ENCODE measurements at regions not wholly inside any gene's neighbourhood (a gene's known extent, or its start where the extent isn't known, plus 50 kb on each side); places are given as distances from the start of the nearest gene placed in this dataset.

- Histone ChIP-seq H3K4me3 (no peak overlapping the region), H3K27ac (no peak overlapping the region), H3K36me3 (no peaks in the 10 kb centered on the region), H3K27me3 (peaks cover 45% of the 10 kb centered on the region), H3K9me3 (no peaks in the 10 kb centered on the region), H3K4me1 (no peaks in the 10 kb centered on the region)
- DNase-seq (ENCODE audit: low spot score in 2 of 2): peak in 1 of 2 donors; percentile 22
- 81% methylated on average over 7 of the region's 7 CpGs for WGBS
- no peak for TF ChIP-seq EP300 (IDR thresholded peaks at IDR 0.05)
- TF ChIP-seq CTCF (IDR thresholded peaks at IDR 0.05): no peak
- TF ChIP-seq POLR2AphosphoS5 (IDR thresholded peaks at IDR 0.05): no peak
- TF ChIP-seq POLR2A (IDR thresholded peaks at IDR 0.05): no peak
These were observed 141.7 kb downstream of the BARX1 start for GRCh38 chr9:93813221-93814076.

DNA sequence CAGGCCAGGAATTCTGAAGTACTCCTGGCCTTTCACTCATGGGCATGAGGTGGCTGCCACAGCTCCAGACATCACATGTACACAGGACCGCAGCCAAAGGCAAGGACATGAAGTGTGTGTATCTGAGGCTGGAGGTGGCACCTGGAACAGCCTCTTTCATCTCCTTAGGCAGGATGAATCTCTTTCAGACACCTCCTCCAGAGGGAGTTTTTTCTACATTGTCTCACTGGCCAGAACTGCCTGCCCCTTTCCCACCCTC lies 142.8 kb downstream of the BARX1 start:
- Histone ChIP-seq H3K9me3 (no peaks in the 10 kb centered on the region), H3K27ac (no peak overlapping the region), H3K4me1 (no peaks in the 10 kb centered on the region), H3K36me3 (no peaks in the 10 kb centered on the region), H3K27me3 (peaks cover 41% of the 10 kb centered on the region), H3K4me3 (no peak overlapping the region)
- 100% methylated on average over 1 of the region's 1 CpG for WGBS
- no peak for TF ChIP-seq EP300 (IDR thresholded peaks at IDR 0.05)
- TF ChIP-seq POLR2AphosphoS5 (IDR thresholded peaks at IDR 0.05): no peak
- no peak for TF ChIP-seq CTCF (IDR thresholded peaks at IDR 0.05)
- TF ChIP-seq POLR2A (IDR thresholded peaks at IDR 0.05): no peak
- DNase-seq (ENCODE audit: low spot score in 2 of 2): no peak

- H3K36me3 ChIP-seq: no peaks in the 10 kb centered on the region
- TF ChIP-seq EP300 (IDR thresholded peaks at IDR 0.05): no peak
- no peak for TF ChIP-seq POLR2AphosphoS5 (IDR thresholded peaks at IDR 0.05)
- no peak for TF ChIP-seq CTCF (IDR thresholded peaks at IDR 0.05)
- TF ChIP-seq POLR2A (IDR thresholded peaks at IDR 0.05): no peak
- peak; percentile 49 to 69 for DNase-seq (ENCODE audit: low spot score in 2 of 2)
- peaks cover 44% of the 10 kb centered on the region for H3K27me3 ChIP-seq
- no peak overlapping the region for H3K4me3 ChIP-seq
- H3K9me3 ChIP-seq: no peaks in the 10 kb centered on the region
- H3K27ac ChIP-seq: no peak overlapping the region
- no peaks in the 10 kb centered on the region for H3K4me1 ChIP-seq
- 31% methylated on average over 29 of the region's 45 CpGs for WGBS
These were observed 144.9 kb downstream of the BARX1 start for GRCh38 chr9:93810028-93810971.

DNA sequence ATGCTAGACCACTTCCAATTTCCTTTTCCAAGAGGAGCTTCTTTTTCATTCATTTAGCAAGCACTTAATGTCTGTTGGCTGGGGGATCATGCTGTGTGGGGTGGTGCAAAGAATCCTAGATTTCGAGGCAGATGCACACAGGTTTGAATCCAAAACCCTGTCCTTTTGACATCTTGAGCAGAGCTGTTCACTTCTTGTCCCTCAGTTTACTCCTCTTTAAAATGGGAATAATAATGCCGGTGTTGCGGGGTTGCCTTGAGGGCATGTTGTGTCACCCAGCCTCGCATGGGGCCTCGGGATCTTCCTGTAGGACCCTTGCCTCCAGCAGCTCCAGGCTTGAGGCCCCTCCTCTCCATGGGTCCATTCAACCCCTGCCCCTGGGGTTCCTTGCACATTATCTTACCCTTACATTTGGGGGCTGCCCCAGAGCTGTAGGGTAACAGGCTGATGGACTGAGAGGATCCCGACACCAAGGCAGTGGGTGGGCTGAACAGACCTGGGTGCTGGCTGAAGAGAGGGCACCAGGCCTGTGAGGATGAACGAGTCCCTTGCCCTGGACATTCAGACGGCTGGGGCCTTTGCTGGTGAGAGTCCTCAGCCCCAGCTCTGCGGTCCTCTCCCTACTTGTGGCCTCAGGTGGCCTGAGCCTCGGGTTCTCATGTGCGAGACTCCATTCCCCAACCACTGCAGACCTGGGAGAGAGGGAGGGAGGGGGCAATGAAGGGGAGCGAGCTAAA lies 145.8 kb downstream of the BARX1 start:
- no peaks in the 10 kb centered on the region for H3K36me3 ChIP-seq
- no peak for TF ChIP-seq POLR2AphosphoS5 (IDR thresholded peaks at IDR 0.05)
- no peak for TF ChIP-seq POLR2A (IDR thresholded peaks at IDR 0.05)
- TF ChIP-seq CTCF (IDR thresholded peaks at IDR 0.05): no peak
- TF ChIP-seq EP300 (IDR thresholded peaks at IDR 0.05): no peak
- peaks cover 43% of the 10 kb centered on the region for H3K27me3 ChIP-seq
- DNase-seq (ENCODE audit: low spot score in 2 of 2): peak in 1 of 2 donors; percentile 27
- H3K9me3 ChIP-seq: no peaks in the 10 kb centered on the region
- WGBS: 85% methylated on average over 12 of the region's 12 CpGs
- no peak overlapping the region for H3K4me3 ChIP-seq
- H3K27ac ChIP-seq: no peak overlapping the region
- H3K4me1 ChIP-seq: no peaks in the 10 kb centered on the region
